ENCODE measurements at regions not wholly inside any gene's neighbourhood (a gene's known extent, or its start where the extent isn't known, plus 50 kb on each side); places are given as distances from the start of the nearest gene placed in this dataset.
"Not testable (repeated sequence)": the region's sequence is repeated elsewhere in the genome, so short reads cannot be mapped to it uniquely, and the experiment has no call there.

GRCh38 chr5:120092649-120093048, 371.5 kb upstream of the PRR16 start:
- DNase-seq = no peak

GRCh38 chr5:120093178-120093577, 370.9 kb upstream of the PRR16 start:
- no peak for DNase-seq

DNA sequence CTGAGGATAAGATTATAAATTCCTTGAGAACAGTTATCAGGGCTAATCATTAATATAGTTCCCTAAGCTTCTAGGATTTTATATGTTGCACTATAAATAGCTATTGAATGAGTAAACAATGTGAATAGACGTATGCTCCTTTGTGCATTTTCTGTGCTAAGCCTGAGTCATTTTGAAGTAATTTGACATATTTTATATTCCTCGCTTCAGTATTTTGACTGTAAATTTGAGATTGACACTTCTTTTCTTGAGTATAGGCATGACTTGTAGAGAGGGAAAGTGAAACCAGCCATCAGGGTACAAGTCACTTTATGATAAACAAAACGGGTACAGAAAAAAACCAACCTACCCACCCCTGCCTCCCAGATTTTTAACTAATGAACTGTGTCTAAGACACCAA, 367.7 kb upstream of the PRR16 start:
- peak; percentile 55 for DNase-seq

DNA sequence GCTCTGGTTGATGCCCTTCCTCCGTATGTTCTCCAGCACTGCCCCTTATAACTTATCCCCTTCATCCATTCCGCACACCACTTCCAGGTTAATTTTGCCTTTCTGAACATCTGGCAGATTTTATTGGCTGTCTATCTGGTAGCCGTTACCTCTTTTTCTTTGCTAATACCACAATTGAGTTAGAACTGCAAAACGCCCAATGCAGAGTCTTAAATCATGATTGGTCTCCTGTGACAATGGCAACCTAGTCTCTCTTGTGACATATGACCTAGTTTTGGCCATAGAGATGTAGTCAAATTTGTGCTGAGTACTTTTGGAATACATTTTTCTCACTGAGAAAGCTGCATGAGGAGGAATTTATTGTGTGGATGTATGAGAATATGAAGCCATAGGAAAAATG, 365.7 kb upstream of the PRR16 start:
- DNase-seq = no peak

GRCh38 chr5:120098902-120099535, 365.1 kb upstream of the PRR16 start:
- DNase-seq = no peak

DNA sequence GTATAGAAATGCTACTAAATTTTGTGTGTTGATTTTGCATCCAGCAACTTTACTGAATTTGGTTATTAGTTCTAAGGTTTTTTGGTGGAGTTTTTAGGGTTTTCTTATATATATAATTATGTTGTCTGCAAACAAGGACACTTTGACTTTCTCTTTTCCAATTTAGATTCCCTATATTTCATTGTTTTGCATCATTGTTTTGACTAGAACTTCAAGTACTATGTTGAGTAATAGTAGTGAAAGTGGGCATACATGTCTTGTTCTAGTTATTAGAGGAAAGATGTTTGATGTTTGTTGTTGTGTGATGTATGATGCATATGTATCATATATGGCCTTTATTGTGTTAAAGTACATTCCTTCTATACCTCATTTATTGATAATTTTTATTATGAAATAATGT, 362.3 kb upstream of the PRR16 start:
- peak; percentile 24 for DNase-seq

DNA sequence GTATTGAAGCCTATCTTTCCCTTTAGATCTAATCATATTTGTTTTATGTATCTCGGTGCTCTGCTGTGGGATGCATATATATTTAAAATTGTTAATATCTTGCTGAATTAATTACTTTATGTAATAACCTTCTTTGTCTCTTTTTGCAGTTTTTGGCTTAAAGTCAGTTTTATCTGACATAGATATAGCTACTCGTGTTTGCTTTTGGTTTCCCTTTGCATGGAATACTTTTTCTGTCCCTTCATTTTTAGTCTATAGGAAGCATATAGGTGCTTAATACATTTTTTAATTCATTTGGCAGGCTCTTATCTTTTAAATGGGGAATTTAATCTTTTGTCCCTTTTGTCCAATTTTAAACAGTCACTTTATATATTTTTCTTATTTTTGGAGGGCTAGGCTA, 360.6 kb upstream of the PRR16 start:
- DNase-seq = no peak

DNA sequence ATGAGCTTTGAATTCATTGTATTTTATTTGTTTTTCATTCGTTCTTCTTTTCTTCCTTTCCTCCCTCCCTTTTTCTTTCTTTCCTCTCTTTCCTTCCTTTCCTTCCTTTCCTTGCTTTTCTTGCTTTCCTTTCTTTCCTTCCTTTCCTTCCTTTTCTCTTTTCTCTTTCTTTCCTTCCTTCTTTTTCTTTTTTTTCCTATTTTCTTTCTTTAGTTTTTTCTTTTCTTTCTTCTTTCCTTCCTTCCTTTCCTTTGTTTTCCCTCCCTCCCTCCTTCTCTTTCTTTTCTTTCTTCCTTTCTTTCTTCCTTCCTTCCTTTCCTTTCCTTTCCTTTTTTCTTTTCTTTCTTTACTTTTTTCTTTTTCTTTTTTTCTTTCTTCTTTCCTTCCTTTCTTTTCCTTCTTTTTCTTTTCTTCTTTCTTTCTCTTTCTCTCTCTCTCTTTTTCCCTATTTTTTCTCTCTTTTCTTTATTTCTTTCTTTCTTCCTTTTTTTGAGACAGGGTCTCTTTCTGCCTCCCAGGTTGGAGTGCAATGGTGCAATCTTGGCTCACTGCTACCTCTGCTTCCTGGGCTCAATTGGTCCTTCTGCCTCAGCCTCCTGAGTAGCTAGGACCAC, 357.1 kb upstream of the PRR16 start:
- DNase-seq = no peak

- peak; percentile 23 for DNase-seq
These were observed 355.4 kb upstream of the PRR16 start for GRCh38 chr5:120108586-120109248.

DNA sequence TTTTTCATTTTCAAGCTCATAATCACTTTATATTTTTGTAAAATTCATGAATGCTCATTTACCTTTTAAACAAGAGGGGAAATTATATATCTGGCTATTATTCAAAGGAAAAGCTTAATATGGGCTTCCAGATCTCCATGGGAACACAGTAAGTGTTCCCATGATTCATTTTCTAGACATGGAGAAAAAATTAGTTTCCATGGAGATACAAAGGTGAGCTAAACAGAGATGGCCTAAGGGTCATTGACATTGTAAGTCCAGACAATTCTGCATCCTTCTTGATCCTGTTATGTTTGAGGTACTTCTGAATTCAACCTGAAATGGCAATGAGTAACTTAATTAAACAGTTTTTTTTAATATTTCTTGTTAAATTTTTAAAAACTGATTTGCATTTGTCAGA, 341.4 kb upstream of the PRR16 start:
- DNase-seq = no peak

GRCh38 chr5:120124031-120124430, 340.1 kb upstream of the PRR16 start:
- DNase-seq = no peak

DNA sequence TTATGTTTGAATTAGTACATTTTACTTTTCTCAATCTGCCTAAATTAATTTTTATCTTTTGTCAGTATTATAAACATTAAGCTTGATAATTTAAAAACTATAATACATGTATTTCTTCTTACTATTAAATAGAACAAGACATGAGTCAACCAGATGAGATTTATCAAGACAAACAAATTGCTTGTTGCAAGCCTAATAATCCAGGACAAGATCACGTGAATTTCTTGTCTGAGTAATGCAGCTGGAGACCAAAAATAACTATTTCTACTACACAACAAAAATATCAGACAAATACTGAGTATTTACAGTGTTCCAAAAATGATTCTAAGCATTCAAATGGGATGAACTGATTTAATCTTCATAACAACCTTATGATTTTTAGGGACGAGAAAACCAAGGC, 339.1 kb upstream of the PRR16 start:
- no peak for DNase-seq

DNA sequence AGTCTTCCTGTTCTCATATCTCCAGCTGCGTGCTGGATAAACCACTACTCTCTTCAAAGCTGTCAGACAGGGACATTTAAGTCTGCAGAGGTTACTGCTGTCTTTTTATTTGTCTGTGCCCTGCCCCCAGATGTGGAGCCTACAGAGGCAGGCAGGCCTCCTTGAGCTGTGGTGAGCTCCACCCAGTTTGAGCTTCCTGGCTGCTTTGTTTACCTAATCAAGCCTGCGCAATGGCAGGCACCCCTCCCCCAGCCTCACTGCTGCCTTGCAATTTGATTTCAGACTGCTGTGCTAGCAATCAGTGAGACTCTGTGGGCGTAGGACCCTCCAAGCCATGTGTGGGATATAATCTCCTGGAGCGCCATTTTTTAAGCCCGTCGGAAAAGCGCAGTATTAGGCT, 331.8 kb upstream of the PRR16 start:
- DNase-seq = not testable (repeated sequence)

GRCh38 chr5:120134944-120135343, 329.2 kb upstream of the PRR16 start:
- no peak for DNase-seq

GRCh38 chr5:120137582-120137981, 326.5 kb upstream of the PRR16 start:
- no peak for DNase-seq

DNA sequence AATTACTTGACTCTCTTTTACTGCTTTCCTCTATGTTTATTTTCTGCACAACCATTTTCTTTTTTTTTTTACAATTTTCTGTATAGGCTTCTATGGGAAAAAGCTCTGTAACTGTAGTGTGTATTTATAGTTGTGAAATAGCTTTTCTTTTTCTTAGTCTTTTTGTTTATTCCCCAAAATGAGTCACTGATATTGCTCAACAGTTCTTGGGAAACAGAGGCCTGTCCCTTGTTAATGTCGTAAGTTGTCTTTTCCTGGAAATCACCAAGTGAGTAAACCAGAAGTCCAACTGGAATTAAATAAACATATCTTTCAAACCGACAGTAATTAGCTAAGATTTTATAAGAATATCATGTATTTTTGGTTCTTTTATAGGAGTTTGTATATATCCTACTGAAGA, 325.1 kb upstream of the PRR16 start:
- peak; percentile 88 for DNase-seq

GRCh38 chr5:120140501-120140900, 323.6 kb upstream of the PRR16 start:
- DNase-seq = no peak

DNA sequence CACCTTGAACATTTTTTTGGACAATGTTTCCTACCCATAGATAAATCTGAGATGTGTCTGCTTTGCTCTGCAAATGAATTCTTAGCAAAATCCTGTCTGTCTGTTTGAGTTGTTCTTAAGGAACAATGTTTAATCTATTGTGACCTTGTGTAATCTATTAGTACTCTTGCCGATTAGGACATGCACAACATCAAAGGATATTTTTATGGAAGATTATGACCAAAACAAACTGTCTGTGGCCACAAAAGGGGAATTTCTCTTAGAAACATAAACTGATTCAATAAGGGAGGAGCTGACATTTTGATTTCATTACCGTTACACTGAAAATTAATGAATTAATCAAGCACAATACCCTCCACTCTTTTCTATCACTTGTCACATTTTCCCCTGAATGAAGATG, 323.0 kb upstream of the PRR16 start:
- no peak for DNase-seq

DNA sequence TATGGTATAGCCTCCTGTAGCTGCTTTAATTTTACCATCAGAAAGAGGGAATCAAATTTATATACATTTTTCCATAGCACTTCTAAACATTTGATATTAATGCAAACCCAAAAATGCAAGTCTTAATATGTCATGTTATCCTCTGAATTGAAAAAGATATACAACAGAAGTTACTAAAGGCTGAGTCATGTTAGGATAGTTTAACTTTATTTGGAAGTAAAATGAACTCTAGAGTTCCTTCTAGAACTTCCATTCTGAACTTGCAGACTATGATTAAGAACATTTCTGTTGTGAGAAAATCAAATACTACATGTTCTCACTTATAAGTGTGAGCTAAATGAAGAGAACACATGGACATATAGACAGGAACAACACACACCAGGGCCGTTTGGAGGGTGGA, 317.3 kb upstream of the PRR16 start:
- DNase-seq = peak; percentile 30

GRCh38 chr5:120147911-120148310, 316.2 kb upstream of the PRR16 start:
- not testable (repeated sequence) for DNase-seq

- DNase-seq = no peak
These were observed 313.3 kb upstream of the PRR16 start for GRCh38 chr5:120150770-120151169.

DNA sequence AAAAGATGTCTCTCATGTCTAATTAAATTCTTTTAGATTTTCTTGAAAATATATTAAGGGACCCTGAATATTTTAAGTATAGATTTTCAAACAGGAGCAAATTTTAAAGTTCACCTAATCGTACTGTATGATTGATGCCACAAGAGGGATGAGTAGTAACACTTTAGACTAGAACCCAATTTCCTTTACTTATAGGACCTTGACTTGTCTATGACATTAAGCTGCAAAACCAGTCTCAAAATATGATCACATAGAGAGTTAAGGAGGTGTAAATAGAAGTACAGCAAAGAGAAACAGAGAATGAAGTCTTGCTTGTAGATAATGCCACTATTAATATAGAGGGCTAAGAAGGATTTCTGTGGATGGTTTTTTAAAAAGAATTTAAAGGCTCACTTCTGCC, 312.9 kb upstream of the PRR16 start:
- no peak for DNase-seq

DNA sequence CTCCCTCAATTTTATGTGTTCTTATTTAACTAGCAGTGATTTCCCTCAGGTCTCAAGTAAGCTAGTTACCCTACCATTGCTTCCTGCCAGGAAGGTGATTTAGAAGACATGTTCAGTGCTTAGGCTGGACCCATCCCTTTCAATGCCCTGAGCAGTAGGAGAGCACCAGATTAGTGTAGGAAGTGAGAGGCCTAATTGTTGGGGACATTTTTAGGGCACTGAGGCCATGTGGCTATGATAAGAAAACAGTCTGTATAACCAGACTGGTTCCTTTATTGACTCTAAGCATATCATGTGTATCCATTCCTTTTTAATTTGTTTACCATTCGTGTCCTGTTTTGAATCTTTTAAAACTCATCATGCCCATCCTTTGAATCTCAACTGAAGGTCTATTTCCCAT, 312.3 kb upstream of the PRR16 start:
- no peak for DNase-seq

DNA sequence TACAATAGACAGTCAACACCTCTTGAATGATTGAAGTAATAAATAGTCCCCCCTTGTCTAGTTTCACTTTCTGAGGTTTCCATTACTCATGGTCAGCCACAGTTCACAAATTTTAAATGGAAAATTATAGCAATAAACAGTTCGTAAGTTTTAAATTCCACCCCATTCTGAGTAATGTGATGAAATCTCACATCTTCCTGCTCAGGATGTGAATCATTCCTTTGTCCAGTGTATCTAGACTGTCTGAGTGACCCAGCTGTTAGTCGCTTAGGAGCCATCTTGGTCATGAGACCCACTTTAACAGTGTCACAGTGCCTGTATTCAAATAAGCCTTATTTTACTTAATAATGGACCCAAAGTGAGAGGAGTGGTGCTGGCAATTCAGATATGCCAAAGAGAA, 311.6 kb upstream of the PRR16 start:
- peak; percentile 87 for DNase-seq

Data from fibroblast of skin of scalp (primary cell).